Right kidney (tissue), 1 donor: ENCODE measurements at regions not wholly inside any gene's neighbourhood (a gene's known extent, or its start where the extent isn't known, plus 50 kb on each side); places are given as distances from the start of the nearest gene placed in this dataset.
"Not testable (repeated sequence)": the region's sequence is repeated elsewhere in the genome, so short reads cannot be mapped to it uniquely, and the experiment has no call there.

Source experiments
- DNase-seq: peaks from one replicate; pipeline ENCODE4 v3.0.0-alpha.2; 2016

DNA sequence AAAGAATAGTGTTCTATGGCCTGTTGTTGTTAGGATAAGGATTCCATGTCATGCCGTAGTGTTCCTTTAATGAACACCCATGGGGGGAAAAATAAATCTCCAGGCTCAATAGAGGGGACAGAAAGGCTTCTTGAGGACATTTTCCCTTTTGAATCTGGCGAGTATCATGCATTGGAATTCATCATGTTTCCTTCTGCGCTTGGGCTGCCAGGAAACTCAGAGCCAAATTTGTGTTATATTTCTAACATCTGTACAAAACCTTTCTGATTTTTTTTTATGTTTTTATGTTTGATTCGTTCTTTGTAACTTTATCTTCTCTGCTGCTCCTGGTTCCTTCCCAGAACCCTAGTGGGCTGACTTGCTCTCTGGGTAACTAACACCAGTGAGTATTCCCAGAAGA, 1163.3 kb downstream of the VRK1 start:
- no peak for DNase-seq

DNA sequence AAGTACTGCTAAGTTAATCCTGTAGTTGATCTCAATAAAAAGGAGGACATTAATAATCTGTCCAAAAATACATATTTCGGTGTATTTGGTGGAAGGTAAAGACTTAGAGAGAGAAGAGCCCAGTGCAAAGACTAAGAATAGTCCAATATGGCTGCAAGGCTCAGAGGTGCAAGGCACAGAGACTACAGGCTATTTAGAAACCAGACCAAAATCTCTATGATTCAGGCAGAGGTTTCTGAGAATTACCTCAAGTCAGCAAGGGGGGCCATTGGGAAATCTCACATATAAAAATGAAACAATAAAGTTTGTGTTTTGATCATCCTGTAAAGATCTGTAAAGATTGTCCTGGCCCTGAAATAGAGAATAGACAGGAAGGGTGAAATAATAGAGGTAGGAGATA, 1173.0 kb downstream of the VRK1 start:
- no peak for DNase-seq

DNA sequence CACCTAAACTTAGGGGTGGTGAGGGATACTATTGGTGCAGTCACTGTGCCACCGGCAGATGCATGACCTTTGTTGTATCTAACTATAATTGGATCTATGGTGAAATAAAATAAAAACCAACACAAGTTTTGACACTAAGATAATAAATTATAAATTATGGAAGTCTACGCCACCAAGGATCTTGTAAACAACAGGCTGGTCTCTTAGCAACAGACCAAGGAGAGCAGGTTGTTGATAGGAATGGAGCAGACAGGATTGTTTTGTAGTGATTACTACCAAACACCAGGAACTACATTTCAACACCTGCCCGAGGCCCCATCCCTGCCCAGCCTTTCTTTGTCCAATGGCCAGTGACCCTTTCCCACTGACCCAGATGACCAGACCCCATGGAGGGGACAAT, 1178.0 kb downstream of the VRK1 start:
- no peak for DNase-seq

DNA sequence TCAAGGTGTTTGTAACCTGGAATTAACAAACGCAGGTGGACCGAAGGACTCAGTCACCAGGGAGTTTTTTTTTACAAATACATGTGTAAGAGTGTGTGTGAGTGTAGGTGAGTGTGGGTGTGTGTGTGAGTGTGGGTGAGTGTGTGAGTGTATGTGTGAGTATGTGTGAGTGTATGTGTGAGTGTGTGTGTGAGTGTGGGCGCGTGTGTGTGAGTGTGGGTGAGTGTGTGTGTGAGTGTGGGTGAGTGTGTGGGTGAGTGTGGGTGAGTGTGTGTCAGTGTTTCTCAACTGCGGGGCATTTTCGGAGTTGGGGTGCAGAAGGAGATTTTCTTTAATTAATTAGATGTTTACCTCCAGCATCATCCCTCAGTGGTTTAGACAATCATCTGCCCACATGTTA, 1178.8 kb downstream of the VRK1 start:
- DNase-seq: no peak

DNA sequence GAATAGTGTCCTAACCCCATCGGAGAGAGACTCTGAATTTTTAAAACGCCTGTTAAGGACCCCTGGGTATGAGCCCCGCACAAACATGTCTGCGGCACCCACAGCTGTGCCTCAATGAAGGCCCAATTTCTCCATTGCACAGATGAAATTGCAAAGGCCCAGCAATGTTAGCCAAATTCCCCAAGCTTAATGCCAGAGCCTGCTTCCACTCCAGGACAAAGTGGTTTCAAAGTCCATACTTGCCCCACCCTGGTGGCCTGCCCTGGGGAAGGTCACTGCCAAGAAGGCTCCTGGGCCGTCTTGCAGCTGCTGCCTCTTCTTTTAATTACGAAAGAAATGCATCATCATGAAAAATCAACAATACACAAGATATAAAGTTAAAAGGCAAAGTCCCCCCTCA, 1179.7 kb downstream of the VRK1 start:
- DNase-seq: no peak

DNA sequence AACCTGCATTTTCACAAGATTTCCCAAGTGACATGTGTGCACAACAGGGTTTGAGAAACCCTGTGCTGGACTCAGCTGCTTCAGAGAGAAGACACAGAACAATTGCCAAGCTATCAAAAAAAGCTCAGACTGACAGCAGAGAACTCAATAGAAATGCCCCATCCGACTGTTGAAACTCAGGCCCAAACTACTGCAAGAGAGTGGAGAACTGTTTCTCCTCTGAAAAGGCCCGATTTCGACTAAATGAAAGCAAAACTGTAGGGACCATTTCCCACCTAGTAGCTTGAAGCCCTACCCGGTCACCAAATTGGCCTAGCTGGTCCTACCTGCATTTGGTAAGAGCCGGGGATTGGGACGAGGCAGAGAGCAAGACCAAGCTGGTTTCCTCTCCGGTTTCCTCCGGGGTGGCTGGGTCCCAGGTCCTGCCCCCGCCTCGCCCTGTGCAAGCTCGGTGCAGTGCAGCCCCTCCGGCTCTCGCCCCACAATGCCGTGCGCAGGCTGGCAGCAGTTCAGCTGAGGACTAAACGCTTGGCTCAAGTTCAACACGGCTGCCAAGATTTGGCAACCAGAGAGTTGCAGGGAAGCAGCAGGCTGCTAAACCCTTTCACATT, 1180.6 kb downstream of the VRK1 start:
- peak; percentile 2 for DNase-seq

DNA sequence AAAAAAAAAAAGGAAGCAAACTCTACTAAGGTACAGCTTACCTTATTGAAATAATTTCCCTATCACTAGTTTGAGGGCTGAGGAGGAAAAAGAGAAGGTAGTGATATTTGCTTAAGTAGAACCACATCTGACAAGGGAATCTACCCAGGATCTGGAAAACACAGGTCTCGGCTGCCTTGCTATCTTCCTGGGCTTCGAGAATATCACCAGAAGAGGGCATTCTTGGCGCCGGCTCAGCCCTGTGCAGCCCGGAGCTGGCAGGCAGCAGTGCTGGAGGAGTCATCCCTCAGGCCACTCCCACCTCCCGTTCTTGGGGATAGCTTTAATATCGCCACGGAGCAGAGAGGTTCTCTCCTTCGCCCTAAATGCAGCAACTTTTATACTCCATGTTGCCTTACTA, 1181.2 kb downstream of the VRK1 start:
- peak; percentile 44 for DNase-seq

DNA sequence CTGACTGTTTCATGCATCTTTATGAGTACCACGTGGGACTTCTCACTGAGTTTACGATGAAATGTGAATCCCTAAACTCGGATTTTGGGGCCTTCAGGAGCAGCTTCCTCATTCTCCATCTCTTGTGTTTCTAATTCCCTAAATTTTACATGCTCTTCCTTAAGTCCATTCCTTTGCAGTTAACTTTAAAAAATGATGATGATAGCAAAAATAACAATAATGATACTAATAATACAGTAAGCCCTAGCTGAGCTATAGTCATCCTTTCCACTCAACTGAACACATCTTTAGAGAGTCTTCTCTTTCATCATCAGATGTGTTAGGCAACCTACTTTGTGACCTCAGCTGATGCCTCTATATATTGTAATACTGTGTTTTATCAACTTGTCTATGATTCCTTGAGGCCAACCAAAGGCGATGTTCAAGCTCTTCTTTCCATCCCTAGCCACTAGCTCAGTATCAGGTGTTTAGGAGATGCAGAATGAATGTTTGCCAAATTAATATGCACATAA, 1196.4 kb downstream of the VRK1 start:
- DNase-seq: no peak

DNA sequence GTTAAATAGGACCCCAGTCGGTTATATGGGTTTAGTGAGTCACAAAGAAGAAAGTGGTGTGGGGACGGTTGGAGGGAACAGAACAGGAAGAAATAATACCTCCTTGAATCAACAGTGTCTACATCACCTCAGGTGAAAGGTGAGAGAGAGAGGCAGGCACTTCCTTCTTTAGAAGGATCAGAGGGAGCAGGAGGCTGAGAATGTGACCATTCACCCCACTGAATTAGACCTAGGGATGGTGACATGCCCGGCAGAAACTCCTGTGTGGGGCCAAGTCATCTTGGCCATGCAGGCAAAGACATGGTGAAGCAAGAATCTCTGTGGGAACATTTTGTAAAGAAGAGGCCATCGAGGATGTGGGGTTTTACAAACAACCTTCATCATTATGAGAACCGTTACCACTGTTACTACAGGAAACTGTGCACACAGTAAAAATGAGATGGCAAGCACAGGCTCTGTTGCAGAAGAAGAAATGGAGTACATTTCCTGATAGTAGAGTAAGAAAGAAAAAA, 1196.9 kb downstream of the VRK1 start:
- DNase-seq: no peak

DNA sequence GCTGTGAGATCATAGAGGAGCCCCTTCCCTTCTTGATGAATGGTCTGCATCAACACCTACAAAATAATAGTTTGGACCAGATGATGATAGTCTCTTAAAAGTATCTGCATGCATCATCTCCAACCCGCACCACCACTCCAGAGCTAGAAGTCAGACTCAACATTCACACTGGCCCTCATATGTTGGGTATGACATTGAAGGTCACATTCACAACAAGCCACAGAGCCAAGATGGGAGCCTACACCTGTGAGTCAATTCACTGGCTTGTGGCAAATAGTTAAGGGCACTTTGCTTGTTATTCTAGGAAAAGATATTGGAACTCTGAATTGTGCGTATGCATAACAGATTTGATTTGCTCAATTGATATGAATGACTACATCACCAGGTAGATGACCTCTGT, 1197.9 kb downstream of the VRK1 start:
- no peak for DNase-seq

DNA sequence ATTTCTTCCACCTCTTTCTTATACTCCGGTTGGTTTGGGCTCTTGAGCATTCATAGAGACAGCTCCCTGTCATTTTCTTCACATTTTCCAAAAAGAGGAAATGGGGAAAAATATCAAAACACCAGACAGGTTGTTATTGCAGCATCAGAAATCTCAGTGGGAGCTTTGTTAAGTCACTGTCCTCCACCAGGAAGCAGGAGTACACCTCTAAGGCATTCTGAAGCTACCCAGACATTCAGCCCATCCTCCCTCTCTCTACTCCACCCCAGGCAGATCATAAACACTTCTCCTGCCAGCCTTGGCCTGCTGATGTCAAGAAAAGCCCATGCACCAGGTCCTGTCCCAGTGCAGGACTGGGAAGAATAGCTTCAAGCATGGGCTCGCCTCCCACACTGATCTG, 1198.3 kb downstream of the VRK1 start:
- DNase-seq: no peak

DNA sequence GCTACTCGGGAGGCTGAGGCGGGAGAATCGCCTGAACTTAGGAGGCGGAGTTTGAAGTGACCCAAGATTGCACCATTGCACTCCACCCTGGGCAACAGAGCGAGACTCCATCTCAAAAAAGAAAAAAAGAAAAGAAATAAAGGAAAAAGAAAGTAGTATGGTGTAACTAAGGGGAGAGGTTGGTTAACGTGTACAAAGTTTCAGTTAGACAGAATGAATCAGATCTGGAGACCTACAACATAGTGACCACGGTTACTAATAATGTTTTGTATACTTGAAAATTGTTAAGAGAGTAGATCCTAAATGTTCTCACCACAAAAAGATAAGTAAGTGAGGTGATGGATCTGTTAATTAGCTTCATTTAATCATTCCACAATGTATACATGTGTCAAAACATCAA, 1208.8 kb downstream of the VRK1 start:
- DNase-seq: no peak

DNA sequence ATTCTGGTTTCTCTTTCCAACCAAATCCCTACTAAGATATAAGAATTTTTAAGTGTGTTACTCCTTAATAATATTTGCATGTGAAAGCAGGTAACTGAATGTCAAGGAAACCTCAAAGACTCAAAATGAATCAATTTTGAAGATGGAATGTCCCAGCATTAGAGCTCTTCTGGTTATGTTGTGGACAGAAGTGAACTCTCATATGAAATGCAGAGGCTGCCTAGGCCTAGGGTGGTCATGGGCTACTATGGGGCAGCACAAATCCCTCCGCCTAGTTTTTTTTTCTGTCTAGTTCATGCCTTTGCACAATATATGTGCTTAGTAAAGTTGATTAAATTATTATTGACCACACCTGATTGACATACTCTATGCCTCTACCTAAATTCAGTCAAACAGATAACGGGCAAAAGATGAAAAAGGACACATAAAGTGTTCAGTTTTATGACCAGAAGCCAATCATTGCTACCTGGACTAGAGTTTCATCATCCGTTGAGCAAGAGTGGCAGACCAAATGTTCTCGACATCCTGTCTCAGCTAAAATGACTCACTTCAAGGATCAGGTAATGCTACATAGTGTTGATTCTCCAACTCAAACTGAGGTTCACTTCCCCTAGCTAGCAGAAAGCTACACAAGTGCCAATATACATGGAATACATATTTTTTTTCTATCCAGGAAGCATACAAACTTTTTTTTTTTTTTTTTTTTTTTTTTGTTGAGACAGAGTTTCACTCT, 1211.4 kb downstream of the VRK1 start:
- DNase-seq: no peak

DNA sequence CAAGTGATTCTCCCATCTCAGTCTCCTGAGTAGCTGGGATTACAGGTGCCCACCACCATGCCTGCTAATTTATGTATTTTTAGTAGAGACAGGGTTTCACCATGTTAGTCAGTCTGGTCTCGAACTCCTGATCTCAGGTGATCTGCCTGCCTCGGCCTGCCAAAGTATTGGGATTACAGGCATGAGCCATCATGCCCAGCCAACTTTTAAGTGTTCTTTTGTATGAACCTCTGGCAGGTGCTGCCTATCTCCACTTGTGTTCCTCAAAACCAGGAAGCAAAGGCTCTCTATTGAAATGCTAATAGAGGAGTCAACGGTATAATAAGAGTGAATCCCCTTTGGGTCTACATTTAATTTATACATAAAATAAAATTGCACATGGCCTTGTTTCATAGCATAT, 1212.0 kb downstream of the VRK1 start:
- DNase-seq: not testable (repeated sequence)

DNA sequence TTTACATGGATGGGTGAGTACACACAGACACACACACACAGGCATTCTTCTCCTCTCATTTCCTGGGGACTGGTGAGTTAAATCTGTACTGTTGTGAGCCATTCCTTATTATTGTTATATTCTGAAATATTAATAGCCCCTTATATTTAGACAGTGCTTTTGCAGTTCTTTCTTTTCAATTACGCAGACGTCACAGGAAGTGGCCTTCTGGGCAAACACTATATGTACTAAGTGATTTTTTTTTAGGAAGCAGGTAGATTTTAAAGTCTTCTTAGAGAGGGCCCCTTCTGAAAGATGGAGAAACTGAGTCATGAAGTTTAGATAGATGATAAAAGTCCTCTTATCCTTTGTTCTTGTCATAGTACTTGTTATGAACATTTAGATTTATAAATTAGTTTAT, 1213.6 kb downstream of the VRK1 start:
- no peak for DNase-seq

DNA sequence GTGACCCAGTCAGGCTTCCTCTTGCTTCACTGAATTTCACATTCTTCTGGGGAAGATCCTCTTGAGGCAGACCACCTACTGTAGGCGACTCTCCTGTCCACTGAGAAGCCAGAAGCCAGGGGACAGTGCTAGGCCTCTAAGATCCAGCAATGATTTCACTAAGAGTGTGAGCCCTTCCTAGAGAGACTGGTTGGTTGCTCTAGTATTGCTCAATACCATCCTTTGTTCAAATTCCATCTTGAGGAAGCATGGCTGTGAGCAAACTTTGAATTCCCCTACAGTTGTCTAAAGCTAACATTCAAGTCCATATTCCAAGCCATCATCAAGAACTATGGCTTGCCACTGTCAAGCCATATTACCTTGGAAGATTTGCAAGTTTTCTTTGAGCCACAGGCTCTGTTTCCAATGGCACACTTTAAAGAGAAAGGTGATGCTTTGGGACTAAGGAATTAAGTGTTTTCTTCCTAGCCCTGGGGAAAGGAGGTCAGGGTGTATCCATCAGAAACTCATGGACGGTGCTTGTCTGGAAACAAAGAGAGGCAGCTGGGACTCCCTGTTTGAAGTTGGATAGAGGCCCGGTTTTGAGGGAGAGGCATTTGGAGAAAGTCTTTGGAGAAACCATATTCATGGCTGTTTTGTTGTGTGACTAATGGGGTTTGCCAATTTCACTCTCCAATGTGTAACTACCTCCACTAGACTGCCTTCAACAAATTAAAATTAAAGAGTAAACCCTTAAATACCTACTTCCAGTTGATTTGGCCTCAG, 1217.9 kb downstream of the VRK1 start:
- no peak for DNase-seq

DNA sequence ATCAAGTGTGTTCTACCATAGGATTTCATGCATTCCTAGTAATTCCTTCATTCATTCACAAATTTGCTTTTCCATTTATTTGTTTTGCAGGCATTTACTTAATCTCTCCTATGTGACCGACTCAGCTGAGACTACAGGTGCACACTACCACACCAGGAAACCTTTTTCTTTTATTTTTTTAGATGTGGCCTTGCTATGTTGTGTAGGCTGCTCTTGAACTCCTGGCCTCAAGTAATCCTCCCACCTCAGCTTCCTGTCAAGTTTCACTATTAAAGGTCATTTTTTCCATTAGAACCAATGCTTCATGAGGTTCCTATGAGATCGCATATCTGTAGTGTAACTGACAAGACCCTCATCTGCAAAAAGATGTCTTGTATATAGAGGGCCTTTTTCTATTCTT, 1218.7 kb downstream of the VRK1 start:
- DNase-seq: no peak

DNA sequence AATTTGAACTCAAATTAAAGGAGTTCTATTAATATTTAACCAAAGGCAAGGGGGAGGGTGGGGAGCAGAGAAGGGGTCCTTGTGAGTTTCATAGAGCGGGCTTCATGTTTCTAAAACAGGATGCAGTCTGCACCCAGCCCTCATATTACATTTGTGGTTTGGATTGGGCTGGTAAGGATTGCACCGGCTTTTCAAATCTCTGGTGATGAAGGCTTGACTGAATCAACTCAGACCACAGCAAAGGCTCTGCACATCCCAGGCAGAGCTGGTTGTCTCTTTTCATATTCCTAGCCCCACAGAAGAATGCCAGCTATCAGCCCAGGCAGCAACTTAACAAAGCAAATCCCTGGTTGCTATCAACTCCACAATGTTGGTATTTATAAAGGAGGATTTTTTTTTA, 1221.4 kb downstream of the VRK1 start:
- DNase-seq: no peak

DNA sequence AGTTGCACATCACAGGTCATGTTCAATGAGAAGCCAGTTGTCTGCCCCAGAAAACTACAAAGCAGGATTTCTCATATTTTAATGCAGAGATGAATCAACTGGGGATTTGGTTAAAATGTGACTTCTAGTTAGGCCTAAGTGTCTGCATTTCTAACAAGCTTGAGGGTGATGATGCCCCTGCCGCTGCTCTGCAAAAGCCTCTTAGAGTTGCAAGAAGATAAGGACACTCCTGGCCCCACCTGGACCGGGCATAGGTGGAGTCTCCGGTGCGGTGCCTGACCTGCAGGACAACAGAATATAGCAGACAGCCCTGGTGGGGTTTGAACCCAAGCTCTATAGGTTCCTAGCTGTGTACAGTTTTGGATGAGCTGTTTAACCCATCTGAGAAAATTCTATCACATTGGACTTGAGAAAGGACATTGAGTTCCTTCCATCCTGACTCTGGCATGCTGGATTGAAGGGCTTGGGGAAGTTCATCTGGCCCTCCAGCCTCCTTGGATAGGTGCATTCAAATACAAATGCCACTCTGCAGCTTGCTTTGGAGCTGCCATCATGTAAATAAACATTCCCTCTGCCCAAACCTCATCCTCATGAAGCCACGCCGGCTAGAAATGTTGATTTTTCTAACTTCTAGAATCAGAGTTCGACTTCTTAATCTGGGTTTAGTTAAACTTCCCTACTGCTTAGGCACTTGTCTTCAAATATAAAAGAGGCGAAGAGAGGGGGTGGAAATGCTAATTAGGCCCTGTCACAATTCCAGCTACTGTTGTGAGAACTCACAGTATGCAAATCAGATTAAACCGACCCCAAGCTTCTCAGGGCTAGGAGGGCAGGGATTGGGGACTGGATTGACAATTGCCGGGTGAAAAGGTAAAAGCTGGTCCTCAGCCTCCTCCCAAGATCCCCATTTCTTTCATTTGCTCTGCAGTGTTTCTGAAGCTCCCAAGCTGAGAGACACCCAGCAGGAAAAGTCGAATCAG, 1225.6 kb downstream of the VRK1 start:
- DNase-seq: no peak

DNA sequence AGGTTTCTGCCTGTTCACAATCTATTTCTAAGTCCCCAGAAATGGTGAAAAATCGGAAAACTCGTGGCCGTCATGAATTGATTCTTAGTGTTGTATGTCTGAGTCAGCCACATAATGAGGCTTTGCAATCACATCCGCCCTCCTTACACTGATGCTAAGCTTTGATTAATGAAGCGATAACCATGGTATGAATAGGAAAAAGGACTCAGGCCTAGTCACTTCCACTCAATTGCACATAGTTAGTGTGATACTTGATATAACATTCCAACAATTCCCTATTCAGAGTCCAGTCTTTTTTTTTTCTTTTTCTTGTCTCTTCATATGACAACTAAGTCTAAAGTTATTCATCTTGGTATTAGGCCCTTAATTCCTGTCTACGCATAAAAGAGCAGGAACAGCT, 1231.0 kb downstream of the VRK1 start:
- no peak for DNase-seq

DNA sequence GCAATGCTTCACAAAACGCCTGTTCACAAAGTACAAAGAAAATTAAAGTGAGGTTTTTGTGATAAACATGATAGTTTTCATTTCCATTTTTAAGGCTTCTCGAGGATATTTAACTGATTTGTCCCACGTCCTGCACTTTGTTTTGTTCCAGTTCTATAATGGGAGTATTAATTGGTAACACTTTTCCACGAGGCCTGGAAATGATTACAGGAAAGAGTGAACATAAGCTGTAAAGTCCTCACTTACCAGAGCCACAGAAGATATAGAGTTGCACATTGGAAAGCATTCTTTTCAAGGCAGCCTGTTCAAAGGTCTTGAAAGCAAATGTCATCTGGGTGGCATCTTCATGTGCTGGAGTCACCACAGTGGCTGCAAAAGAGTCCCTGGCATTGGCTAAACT, 1236.6 kb downstream of the BCL11B start:
- DNase-seq: peak; percentile 7

DNA sequence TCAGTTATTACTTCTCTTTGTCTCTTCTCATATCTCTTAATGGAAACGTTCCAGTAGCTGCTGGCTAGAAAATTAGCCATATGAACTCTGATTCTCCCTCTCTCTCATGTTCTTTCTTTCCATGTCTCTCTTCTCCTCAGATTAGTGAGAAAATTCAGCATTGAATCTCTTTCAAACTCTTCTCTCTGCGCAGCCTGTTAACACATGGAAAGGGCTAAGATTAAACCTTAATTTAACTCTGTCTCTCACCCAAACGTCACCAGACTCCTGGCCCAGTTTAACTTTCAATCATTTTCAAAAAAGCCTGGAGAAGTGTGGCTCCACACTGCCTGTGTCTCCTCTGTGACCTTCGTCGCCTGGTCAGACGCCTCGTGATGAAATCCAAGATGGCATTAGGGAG, 1234.2 kb downstream of the BCL11B start:
- DNase-seq: no peak
